ENCODE measurements at regions not wholly inside any gene's neighbourhood (a gene's known extent, or its start where the extent isn't known, plus 50 kb on each side); places are given as distances from the start of the nearest gene placed in this dataset.

DNA sequence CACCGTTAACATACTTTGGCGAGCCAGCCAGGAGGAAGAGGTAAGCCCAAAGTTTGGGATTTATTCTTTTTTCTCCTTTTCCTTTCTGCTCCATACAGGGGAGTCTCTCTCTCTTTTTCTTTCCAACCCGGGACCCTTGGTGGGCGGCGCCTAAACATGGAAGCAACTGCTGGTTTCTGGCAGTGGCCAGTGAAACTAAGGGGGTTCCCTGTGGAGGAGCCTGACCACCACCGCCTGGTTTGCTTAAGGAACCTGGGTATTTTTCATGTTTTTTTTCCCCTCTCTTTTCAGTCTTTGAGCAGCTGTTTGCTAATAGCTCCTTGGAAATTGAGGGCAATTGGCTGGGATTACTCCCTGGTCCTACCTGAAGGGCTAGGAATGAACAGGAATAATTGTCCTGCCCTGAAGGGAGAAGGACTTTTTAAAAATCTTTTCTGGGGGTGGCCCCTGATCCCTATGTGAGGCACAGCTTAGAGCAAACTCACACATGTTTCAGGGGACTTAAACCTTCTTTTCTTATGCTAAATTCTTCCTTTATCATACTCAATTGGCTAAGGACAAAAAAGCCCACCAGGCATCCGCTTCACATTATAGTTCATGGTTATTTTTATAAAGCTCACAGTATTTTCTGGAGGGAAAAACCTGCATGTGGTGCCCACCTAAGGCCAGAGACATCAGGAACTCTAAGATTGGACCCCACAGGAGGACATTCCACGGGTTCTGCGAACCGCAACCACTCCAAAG, 61.3 kb upstream of the PLD5 start:
- H3K4me3 Mint-ChIP-seq: no peak overlapping the region
- peaks cover 5% of the 10 kb centered on the region for H3K27me3 Mint-ChIP-seq (ENCODE audit: low read depth)
- H3K4me1 Mint-ChIP-seq: no peaks in the 10 kb centered on the region
- TF ChIP-seq, protein P1, sequence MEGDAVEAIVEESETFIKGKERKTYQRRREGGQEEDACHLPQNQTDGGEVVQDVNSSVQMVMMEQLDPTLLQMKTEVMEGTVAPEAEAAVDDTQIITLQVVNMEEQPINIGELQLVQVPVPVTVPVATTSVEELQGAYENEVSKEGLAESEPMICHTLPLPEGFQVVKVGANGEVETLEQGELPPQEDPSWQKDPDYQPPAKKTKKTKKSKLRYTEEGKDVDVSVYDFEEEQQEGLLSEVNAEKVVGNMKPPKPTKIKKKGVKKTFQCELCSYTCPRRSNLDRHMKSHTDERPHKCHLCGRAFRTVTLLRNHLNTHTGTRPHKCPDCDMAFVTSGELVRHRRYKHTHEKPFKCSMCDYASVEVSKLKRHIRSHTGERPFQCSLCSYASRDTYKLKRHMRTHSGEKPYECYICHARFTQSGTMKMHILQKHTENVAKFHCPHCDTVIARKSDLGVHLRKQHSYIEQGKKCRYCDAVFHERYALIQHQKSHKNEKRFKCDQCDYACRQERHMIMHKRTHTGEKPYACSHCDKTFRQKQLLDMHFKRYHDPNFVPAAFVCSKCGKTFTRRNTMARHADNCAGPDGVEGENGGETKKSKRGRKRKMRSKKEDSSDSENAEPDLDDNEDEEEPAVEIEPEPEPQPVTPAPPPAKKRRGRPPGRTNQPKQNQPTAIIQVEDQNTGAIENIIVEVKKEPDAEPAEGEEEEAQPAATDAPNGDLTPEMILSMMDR (IDR thresholded peaks at IDR 0.05; ENCODE audit: unreplicated experiment): no peak
- no peak for DNase-seq (ENCODE audit: low spot score in 2 of 2, unreplicated experiment in 2 of 2)
- H3K36me3 Mint-ChIP-seq: no peaks in the 10 kb centered on the region
- H3K27ac Mint-ChIP-seq: no peak overlapping the region
- H3K9me3 Mint-ChIP-seq: peaks cover 24% of the 10 kb centered on the region

DNA sequence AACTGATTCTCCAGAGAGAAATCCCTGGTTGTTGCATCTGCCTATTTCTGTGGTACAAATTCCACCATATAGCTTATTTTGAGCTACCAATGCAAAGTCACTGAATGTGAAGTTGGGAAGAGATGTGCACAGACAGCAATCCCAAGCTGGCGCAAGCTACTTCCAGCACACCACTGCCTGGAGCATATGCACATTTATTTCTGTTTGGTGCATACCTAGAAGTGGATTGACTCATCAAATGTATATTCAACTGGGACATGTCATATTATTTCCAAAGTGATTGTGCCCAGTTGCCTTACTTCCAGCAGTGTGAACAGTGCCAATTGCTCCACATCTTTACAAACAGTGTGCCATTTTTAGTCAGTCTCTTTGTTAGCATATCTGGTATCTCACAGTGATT, 58.2 kb upstream of the PLD5 start:
- Mint-ChIP-seq H3K4me1 (no peaks in the 10 kb centered on the region), H3K9me3 (no peaks in the 10 kb centered on the region), H3K4me3 (no peak overlapping the region), H3K36me3 (no peaks in the 10 kb centered on the region), H3K27me3 (ENCODE audit: low read depth) (peaks cover 1% of the 10 kb centered on the region), H3K27ac (no peak overlapping the region)
- DNase-seq (ENCODE audit: low spot score in 2 of 2, unreplicated experiment in 2 of 2): no peak
- TF ChIP-seq, protein P1 (IDR thresholded peaks at IDR 0.05; ENCODE audit: unreplicated experiment): no peak

DNA sequence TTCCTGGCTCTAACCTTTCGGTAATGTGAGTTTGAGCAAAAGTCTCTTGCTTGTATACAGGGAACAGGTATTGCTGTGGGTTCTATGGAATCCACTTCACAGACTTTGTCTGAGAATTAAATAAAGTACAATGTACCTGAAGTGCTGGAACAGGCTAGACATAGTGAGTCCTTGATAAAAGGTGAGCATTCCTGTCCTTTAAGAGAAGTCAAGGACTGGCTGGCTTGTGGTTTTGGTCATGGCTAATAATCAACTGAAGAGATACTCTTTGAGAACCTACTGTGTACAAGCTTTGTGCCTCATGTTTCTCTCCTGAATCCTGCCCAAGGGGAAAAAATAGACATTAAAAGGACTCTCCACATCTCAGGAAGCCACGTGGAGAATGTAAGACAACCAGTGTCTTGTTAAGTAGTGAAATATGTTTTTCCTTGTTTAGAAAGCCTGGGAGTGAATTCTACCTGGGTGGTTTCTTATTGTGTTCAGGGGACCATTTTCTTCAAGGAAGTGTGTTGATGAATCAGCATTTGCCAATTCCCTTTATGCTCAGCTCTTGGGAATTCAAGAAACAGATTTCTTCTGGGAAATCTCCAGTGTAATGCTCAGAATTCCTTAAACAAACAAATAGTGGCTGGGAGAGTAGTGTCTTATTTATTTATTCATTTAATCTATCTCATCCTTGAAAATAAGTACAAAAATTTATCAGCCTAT, 55.2 kb upstream of the PLD5 start:
- H3K27me3 Mint-ChIP-seq (ENCODE audit: low read depth): peaks cover 1% of the 10 kb centered on the region
- H3K27ac Mint-ChIP-seq: no peak overlapping the region
- H3K4me1 Mint-ChIP-seq: no peaks in the 10 kb centered on the region
- no peaks in the 10 kb centered on the region for H3K36me3 Mint-ChIP-seq
- H3K9me3 Mint-ChIP-seq: no peaks in the 10 kb centered on the region
- TF ChIP-seq, protein P1 (IDR thresholded peaks at IDR 0.05; ENCODE audit: unreplicated experiment): no peak
- H3K4me3 Mint-ChIP-seq: no peak overlapping the region
- no peak for DNase-seq (ENCODE audit: low spot score in 2 of 2, unreplicated experiment in 2 of 2)
